Mesodermal cell (in vitro differentiated cells): ENCODE measurements at regions not wholly inside any gene's neighbourhood (a gene's known extent, or its start where the extent isn't known, plus 50 kb on each side); places are given as distances from the start of the nearest gene placed in this dataset.

Source experiments
- H3K27ac ChIP-seq: 2 replicates; pipeline ENCODE4 v1.7.0; 2013; ENCODE audit warnings: mild to moderate bottlenecking, low read depth, low read length, moderate library complexity; ENCODE audit not compliant: severe bottlenecking
- H3K36me3 ChIP-seq: 2 replicates; pipeline ENCODE4 v1.7.1; 2013; ENCODE audit warnings: mild to moderate bottlenecking, low read length, moderate library complexity; ENCODE audit not compliant: control insufficient read depth, insufficient read depth
- H3K4me1 ChIP-seq: one replicate; pipeline ENCODE4 v1.7.1; 2013; ENCODE audit warnings: mild to moderate bottlenecking, low read length; ENCODE audit not compliant: insufficient read depth, control insufficient read depth, poor library complexity, severe bottlenecking
- H3K4me3 ChIP-seq: 2 replicates; pipeline ENCODE4 v1.7.0; 2013; ENCODE audit warnings: low read length, control low read depth, mild to moderate bottlenecking; ENCODE audit not compliant: insufficient read depth, poor library complexity, severe bottlenecking; ENCODE audit errors: extremely low read depth
- H3K9me3 ChIP-seq: 2 replicates; pipeline ENCODE4 v1.7.1; 2013; ENCODE audit warnings: mild to moderate bottlenecking, low read length, moderate library complexity; ENCODE audit not compliant: control insufficient read depth
- WGBS, 2 experiments: methylation state at CpG; one replicate each; pipeline ENCODE4 v1.1.5; 2013; ENCODE audit warnings: missing lambda C conversion rate in 2 of 2; ENCODE audit not compliant: insufficient coverage in 2 of 2; 5-methylcytosine and 5-hydroxymethylcytosine counted together

- no peak overlapping the region for H3K4me3 ChIP-seq
- peaks cover 4% of the 10 kb centered on the region for H3K9me3 ChIP-seq
- 90 to 94% methylated on average over 2 of the region's 3 CpGs for WGBS, 2 experiments
- no peaks in the 10 kb centered on the region for H3K36me3 ChIP-seq
- H3K4me1 ChIP-seq: no peaks in the 10 kb centered on the region
- H3K27ac ChIP-seq: no peak overlapping the region
Measured at GRCh38 chr5:34469971-34470370, 186.2 kb upstream of the RAI14 start.

GRCh38 chr5:34474573-34475021 lies 181.5 kb upstream of the RAI14 start:
- Histone ChIP-seq H3K27ac (no peak overlapping the region), H3K9me3 (peaks cover 4% of the 10 kb centered on the region), H3K4me1 (no peaks in the 10 kb centered on the region), H3K36me3 (no peaks in the 10 kb centered on the region), H3K4me3 (no peak overlapping the region)
- WGBS, 2 experiments: 0 to 10% methylated on average over 1 to 2 of the region's 4 CpGs

DNA sequence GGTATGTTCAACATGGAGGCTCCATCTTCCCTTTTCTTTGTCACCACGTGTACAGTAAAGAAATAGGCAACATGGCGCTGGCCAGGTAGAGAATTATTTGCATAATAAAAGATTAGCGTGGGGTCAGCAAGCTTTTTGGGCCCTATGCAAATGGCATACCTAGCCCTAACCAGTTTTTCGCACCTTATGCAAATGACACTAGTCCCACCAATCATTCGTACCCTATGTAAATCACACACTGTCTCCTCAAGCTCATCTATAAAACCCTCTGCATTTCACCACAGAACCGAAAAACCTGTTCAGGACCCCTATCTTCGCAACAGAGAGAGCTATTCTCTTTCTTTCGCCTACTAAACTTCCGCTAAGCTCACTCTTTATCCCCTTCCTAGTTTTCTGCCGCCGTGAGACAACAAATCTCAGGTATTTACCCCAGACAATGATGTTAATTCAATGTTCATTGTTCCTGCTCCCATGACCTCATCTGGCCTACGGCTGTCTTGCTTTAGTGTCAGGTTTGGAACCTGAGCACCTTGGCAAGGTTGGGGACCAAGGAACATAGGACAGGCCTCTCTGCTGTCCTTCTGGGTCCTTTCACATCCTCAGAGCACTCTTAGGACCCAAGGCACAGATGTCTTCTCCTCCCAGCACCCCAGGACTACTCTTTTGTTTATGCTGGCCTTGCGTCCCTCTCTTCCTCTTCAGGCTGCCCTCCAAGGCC lies 180.7 kb upstream of the RAI14 start:
- 69 to 70% methylated on average over 9 to 10 of the region's 13 CpGs for WGBS, 2 experiments
- Histone ChIP-seq H3K27ac (no peak overlapping the region), H3K4me1 (no peaks in the 10 kb centered on the region)

GRCh38 chr5:34476941-34477565 lies 179.1 kb upstream of the RAI14 start:
- 93 to 96% methylated on average over 5 to 7 of the region's 12 CpGs for WGBS, 2 experiments
- H3K27ac ChIP-seq: no peak overlapping the region
- no peak overlapping the region for H3K4me3 ChIP-seq
- H3K9me3 ChIP-seq: peaks cover 5% of the 10 kb centered on the region
- no peaks in the 10 kb centered on the region for H3K36me3 ChIP-seq
- no peaks in the 10 kb centered on the region for H3K4me1 ChIP-seq

More for the DNA sequence above, 180.7 kb upstream of the RAI14 start:
- no peaks in the 10 kb centered on the region for H3K9me3 ChIP-seq
- no peaks in the 10 kb centered on the region for H3K36me3 ChIP-seq
- H3K4me3 ChIP-seq: no peak overlapping the region

- no peaks in the 10 kb centered on the region for H3K4me1 ChIP-seq
- H3K9me3 ChIP-seq: peaks cover 5% of the 10 kb centered on the region
- H3K27ac ChIP-seq: no peak overlapping the region
- H3K36me3 ChIP-seq: no peaks in the 10 kb centered on the region
- 83 to 89% methylated on average over 4 to 5 of the region's 6 CpGs for WGBS, 2 experiments
- no peak overlapping the region for H3K4me3 ChIP-seq
Measured at GRCh38 chr5:34480810-34481528, 175.2 kb upstream of the RAI14 start.

GRCh38 chr5:34483442-34484033 lies 172.6 kb upstream of the RAI14 start:
- Histone ChIP-seq H3K9me3 (peaks cover 5% of the 10 kb centered on the region), H3K27ac (no peak overlapping the region), H3K36me3 (no peaks in the 10 kb centered on the region), H3K4me1 (peaks cover 15% of the 10 kb centered on the region), H3K4me3 (no peak overlapping the region)
- WGBS, 2 experiments: 50 to 57% methylated on average over 1 to 2 of the region's 5 CpGs

GRCh38 chr5:34484216-34484920 lies 171.8 kb upstream of the RAI14 start:
- peaks cover 15% of the 10 kb centered on the region for H3K4me1 ChIP-seq
- H3K9me3 ChIP-seq: peaks cover 5% of the 10 kb centered on the region
- 57 to 58% methylated on average over 3 of the region's 3 CpGs for WGBS, 2 experiments
- no peak overlapping the region for H3K27ac ChIP-seq
- no peaks in the 10 kb centered on the region for H3K36me3 ChIP-seq
- H3K4me3 ChIP-seq: no peak overlapping the region

DNA sequence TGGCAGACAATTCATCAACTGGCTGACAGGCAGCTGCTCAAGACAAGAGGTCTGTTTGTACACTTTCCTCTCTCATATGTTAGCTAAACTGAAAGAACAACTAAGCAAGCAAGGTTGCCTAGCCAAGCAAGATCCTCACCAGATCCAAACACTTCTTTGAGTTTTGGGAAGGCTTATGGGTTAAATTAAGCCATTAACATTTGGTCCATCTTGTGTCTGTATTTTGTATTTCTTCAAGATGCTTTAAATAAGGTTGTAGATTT lies 170.4 kb upstream of the RAI14 start:
- no peaks in the 10 kb centered on the region for H3K36me3 ChIP-seq
- no peak overlapping the region for H3K4me3 ChIP-seq
- H3K27ac ChIP-seq: no peak overlapping the region
- peaks cover 5% of the 10 kb centered on the region for H3K9me3 ChIP-seq
- peaks cover 20% of the 10 kb centered on the region for H3K4me1 ChIP-seq

DNA sequence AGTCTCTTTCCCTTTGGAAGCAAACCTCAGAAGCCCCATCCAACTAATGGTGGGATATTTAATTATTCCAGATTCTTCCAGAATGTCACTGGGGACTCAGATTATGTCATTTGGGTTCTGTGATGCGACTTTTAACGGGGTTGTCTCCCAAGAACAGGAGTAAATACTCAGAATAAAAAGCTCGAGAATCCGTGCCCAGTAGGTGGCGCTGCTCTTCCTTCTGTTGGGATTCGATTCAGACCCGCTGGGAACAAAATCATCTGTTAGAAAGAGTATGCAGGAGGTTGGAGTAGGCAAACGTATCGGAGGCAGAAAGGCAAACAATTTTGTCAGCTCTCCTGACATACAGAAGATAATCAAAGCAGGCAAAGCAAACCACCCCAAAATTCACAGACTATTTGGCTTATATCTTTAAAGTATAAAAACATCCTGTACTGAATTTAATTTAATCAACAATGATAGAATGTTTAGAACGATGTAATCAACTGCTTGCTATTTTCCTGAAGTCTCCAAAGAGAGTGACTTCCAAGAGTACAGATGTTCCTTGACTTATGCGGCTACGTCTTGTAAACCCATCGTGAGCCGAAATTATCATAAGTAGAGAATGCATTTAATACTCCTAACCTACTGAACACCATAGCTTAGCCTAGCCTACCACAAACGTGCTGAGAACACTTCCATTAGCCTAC lies 169.8 kb upstream of the RAI14 start:
- Histone ChIP-seq H3K4me1 (peaks cover 26% of the 10 kb centered on the region), H3K27ac (no peak overlapping the region), H3K9me3 (no peaks in the 10 kb centered on the region), H3K36me3 (no peaks in the 10 kb centered on the region), H3K4me3 (no peak overlapping the region)
- WGBS, 2 experiments: 20% methylated on average over 9 to 10 of the region's 15 CpGs

DNA sequence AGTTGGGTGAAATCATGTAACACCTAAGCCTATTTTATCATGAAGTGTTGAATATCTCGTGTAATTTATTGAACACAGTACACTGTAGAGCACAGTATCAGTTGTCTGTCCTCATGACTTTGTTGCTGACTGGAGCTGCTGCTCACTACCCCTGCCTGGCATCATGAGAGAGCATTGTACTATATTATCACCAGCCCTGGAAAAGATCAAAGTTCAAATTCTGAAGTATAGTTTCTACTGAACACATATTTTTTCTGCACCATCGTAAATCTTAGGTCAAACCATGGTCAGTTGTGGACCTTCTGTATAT lies 169.3 kb upstream of the RAI14 start:
- WGBS, 2 experiments: 71% methylated on average over 1 of the region's 2 CpGs; no CpG with 5 or more reads in 1 of the 2 experiments
- Histone ChIP-seq H3K36me3 (no peaks in the 10 kb centered on the region), H3K27ac (no peak overlapping the region), H3K4me1 (peaks cover 29% of the 10 kb centered on the region), H3K9me3 (no peaks in the 10 kb centered on the region), H3K4me3 (no peak overlapping the region)
